ENCODE measurements at regions not wholly inside any gene's neighbourhood (a gene's known extent, or its start where the extent isn't known, plus 50 kb on each side); places are given as distances from the start of the nearest gene placed in this dataset.

GRCh38 chr2:234169674-234170073 is 119.2 kb downstream of the SPP2 start:
- TF ChIP-seq EP300 (conservative IDR thresholded peaks at IDR 0.05; ENCODE audit: poor library complexity, severe bottlenecking) (no peak), POLR2AphosphoS5 (IDR thresholded peaks at IDR 0.05) (no peak), SMC3 (conservative IDR thresholded peaks at IDR 0.05; ENCODE audit: poor library complexity) (no peak), RAD21 (conservative IDR thresholded peaks at IDR 0.05) (no peak), CTCF (IDR thresholded peaks at IDR 0.05; ENCODE audit: poor library complexity, severe bottlenecking) (no peak), EZH2 (IDR thresholded peaks at IDR 0.05; ENCODE audit: borderline replicate concordance, insufficient read depth, low read length, poor library complexity, severe bottlenecking) (no peak), TAF1 (IDR thresholded peaks at IDR 0.05; ENCODE audit: low read depth) (no peak), REST (IDR thresholded peaks at IDR 0.05; ENCODE audit: borderline replicate concordance) (no peak), MXI1 (conservative IDR thresholded peaks at IDR 0.05; ENCODE audit: poor library complexity, severe bottlenecking) (no peak)
